GM12864 (cell line): ENCODE measurements at regions not wholly inside any gene's neighbourhood (a gene's known extent, or its start where the extent isn't known, plus 50 kb on each side); places are given as distances from the start of the nearest gene placed in this dataset.

ENCODE experiments used
- DNase-seq: peaks from one replicate; pipeline ENCODE4 v3.0.0-alpha.2; 2011; ENCODE audit warnings: low read depth
- H3K4me3 ChIP-seq: 2 replicates; pipeline ENCODE4 v1.5.1; 2011; ENCODE audit warnings: mild to moderate bottlenecking, low read depth, low read length, control low read depth
- TF ChIP-seq, protein P1 (sequence below): IDR thresholded peaks from 2 replicates; pipeline ENCODE4 v1.5.1; 2011; ENCODE audit warnings: low read depth, mild to moderate bottlenecking, moderate library complexity, low read length, control low read depth, inconsistent platforms; ENCODE audit errors: missing control alignments

DNA sequence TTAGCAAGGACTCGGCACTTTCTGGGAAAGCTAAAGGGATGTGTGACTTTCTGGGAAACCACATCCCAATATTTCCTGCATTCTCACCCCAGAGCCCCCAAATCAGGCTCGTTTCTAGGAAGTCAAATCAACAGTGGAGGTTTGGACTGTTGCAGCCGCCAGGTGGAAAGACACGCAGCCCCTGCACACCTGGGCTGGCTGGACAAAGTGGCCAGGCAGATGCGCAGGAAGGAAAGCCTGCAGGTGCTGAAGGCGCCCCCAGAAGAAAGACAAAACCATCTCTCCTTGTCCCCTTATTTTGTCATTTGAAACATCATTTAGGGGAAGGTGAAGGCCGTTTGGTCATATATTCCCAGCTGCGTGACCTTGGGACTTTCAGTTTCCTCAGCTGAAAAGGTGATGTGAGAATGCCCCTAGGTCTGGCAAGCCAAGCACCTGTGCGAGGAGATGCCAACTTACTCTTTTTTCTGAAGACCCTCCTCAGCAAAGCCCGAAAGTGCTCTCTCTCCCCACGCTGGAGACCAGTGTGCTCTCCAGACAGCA lies 97.9 kb upstream of the CPEB4 start:
- no peak for DNase-seq
- TF ChIP-seq, protein P1, sequence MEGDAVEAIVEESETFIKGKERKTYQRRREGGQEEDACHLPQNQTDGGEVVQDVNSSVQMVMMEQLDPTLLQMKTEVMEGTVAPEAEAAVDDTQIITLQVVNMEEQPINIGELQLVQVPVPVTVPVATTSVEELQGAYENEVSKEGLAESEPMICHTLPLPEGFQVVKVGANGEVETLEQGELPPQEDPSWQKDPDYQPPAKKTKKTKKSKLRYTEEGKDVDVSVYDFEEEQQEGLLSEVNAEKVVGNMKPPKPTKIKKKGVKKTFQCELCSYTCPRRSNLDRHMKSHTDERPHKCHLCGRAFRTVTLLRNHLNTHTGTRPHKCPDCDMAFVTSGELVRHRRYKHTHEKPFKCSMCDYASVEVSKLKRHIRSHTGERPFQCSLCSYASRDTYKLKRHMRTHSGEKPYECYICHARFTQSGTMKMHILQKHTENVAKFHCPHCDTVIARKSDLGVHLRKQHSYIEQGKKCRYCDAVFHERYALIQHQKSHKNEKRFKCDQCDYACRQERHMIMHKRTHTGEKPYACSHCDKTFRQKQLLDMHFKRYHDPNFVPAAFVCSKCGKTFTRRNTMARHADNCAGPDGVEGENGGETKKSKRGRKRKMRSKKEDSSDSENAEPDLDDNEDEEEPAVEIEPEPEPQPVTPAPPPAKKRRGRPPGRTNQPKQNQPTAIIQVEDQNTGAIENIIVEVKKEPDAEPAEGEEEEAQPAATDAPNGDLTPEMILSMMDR, result no peak
- no peak overlapping the region for H3K4me3 ChIP-seq

DNA sequence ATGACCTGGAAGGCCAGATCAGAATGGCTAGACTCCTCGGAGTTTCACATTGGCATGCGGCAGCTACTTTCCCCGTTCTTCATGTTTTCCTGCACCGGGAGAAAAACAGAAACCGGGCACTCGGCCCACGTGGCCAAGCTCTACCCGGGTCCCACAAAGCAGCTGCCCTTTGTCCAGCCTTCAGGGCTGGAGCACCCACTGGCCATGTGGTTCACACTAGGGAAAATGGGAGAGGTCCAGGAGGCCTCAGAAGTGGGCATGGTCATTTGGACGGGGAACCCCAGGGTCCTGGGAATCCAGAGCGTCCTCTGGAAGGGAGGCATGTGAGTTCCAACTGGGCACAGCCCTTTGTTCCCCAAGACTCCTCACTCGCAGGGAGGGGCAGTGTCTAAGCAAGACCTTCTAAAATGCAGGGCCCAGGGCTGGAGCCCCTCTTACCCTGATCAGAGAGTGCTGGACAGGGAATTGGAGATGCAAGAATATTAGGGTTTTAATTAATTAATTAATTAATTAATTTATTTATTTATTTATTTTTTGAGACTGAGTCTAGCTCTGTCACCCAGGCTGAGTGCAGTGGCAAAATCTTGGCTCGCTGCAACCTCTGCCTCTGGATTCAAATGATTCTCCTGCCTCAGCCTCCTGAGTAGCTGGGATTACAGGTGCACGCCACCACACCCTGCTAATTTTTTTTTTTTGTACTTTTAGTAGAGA lies 97.2 kb upstream of the CPEB4 start:
- no peak for DNase-seq
- no peak overlapping the region for H3K4me3 ChIP-seq
- TF ChIP-seq, protein P1, result no peak

DNA sequence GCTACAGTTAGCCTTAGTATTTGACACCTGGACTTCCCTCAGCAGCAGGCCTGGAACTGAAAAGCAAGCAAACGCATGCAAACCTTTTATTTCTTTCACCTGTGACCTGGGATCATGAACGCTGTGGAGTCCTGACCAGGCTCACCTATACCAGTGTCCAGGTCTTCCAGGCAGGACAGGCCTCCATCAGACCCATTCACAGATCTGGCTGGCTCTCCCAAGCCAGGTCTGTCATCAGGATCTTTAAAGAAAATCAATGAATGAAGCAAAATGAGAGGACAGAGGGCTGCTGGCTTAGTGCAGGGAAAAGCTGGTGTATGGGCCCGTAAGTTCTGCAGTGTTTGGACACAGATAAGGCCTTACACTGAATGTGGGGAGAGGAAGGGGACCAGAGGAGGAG lies 96.3 kb upstream of the CPEB4 start:
- TF ChIP-seq, protein P1, result no peak
- no peak for DNase-seq
- H3K4me3 ChIP-seq, result no peak overlapping the region

DNA sequence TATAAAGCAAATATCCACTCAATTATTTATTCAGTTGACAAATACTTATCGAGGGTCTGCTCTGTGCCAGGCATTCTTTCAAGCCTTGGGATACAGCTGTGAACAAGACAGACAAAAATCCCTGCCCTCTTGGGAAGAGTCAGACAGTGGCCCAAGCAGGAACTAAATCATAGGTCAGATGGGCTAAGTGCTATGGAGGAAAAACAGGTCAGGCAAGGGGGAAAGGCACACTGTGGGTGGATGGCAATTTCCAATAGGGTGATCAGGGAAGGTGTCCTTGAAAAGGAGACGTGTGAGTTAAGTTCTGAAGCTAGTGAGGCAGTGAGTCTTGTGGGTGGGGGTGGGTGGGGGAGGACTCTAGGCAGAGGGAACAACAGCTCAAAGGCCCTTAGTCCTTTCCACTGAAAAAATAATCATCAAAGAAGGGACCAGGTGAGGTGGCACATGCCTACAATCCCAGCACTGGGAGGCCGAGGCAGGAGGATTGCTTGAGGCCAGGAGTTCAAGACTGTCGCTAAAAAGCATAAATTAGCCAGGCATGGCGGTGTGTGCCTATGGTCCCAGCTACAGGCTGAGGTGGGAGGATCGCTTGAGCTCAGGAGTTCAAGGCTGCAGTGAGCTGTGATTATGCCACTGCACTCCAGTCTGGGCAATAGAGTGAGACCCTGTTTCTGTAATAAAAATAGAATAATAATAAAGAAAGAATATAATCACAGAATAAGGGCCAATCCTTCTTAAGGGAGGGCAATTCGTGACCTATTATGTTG lies 95.2 kb upstream of the CPEB4 start:
- H3K4me3 ChIP-seq, result no peak overlapping the region
- no peak for DNase-seq
- TF ChIP-seq, protein P1, result no peak

DNA sequence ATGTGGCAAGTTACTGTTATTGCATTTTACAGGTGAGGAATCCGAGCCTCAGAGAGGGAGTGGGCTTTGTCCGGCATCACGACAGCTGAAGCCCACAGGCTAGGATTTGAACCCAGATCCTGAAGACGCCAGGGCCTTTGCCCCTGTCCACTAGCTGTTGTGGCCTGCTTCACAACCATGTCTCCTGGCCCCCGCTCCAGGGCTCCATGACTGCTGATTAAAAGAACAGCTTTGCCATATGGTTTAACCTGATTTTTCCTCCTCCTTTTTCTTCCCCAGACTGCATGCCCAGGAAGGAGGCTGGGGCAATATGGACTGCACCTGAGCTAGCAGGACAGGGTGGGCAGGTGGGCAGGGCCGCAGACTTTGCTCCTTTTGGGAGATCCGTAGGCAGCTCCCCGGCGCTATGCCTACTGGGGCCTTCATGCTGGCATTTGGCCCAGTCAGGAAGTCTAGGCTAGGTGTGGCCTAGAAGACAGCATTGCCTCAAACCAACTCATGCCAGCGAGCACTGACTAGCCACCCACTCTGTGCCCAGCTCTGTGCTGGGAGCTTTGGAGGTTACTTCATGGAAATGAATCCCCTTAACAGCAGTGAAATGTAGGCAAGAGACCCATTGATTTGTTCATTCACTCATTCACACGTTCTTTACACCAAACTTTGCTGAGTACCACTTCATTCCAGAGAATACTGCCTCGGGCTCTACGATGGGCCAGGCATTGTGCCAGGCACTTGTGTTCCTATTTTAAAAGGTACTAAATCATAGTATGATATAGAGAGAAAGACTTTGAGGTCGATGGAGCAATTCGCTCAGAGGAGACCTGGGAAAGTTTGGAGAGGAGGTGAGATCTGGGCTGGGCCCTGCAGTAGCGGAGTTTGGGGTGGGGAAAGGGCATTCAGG lies 94.3 kb upstream of the CPEB4 start:
- DNase-seq, result no peak
- TF ChIP-seq, protein P1, result no peak

DNA sequence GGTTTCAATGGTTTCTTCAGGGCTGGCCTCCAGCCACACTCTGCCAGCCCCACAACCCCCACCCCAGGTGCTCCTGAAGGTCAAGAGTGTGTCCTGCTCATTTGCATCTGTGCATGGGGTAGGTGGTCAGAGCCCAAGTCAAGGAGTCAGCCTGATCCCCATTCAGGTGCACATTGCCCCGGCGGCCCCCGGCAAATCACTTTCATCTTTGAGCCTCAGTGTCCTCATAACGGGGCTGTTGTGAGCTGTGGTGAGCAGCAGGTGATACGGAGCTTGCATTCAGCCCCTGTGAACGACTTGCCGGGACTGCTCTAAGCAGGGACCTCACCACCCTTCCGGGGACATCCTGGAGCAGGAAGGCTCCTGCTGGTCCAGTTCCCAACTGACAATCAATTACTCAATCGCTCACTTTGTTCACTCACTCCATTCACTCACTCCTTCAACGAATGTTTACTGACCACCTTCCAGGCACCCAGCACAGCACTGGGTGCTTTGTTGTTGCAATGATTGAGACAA lies 93.2 kb upstream of the CPEB4 start:
- TF ChIP-seq, protein P1, result no peak
- no peak for DNase-seq
- no peak overlapping the region for H3K4me3 ChIP-seq

More for the DNA sequence above, 94.3 kb upstream of the CPEB4 start:
- H3K4me3 ChIP-seq, result no peak overlapping the region
